ENCODE measurements at regions not wholly inside any gene's neighbourhood (a gene's known extent, or its start where the extent isn't known, plus 50 kb on each side); places are given as distances from the start of the nearest gene placed in this dataset.
"Not testable (repeated sequence)": the region's sequence is repeated elsewhere in the genome, so short reads cannot be mapped to it uniquely, and the experiment has no call there.

DNA sequence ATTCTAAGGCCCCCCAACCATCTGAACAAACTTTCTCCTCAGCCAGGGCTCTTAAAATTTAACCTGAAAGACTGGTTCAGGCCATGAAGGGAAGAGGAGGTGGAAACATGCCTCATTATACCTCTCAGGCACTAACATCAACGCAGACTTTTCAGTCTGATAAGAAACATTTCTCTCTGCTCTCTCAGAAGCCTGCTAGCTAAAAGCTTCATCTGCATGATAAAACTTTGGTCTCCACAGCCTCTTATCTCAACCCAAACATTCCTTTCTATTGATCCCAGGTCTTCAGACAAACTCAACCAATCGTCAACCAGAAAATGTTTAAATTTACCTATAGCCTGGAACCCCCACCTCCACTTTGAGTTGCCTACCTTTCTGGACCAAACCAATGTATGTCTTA is 312.6 kb upstream of the MCTP2 start:
- not testable (repeated sequence) for TF ChIP-seq POLR2A (IDR thresholded peaks at IDR 0.05)
- TF ChIP-seq, protein P1, sequence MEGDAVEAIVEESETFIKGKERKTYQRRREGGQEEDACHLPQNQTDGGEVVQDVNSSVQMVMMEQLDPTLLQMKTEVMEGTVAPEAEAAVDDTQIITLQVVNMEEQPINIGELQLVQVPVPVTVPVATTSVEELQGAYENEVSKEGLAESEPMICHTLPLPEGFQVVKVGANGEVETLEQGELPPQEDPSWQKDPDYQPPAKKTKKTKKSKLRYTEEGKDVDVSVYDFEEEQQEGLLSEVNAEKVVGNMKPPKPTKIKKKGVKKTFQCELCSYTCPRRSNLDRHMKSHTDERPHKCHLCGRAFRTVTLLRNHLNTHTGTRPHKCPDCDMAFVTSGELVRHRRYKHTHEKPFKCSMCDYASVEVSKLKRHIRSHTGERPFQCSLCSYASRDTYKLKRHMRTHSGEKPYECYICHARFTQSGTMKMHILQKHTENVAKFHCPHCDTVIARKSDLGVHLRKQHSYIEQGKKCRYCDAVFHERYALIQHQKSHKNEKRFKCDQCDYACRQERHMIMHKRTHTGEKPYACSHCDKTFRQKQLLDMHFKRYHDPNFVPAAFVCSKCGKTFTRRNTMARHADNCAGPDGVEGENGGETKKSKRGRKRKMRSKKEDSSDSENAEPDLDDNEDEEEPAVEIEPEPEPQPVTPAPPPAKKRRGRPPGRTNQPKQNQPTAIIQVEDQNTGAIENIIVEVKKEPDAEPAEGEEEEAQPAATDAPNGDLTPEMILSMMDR (IDR thresholded peaks at IDR 0.05) = not testable (repeated sequence)
